ENCODE measurements at regions not wholly inside any gene's neighbourhood (a gene's known extent, or its start where the extent isn't known, plus 50 kb on each side); places are given as distances from the start of the nearest gene placed in this dataset.
"Not testable (repeated sequence)": the region's sequence is repeated elsewhere in the genome, so short reads cannot be mapped to it uniquely, and the experiment has no call there.

GRCh38 chr7:16933296-16934279, 51.8 kb upstream of the AGR3 start:
- DNase-seq, result peak; percentile 8

- DNase-seq, result peak; percentile 51
Observed at GRCh38 chr7:16934722-16935340, 53.0 kb upstream of the AGR3 start.

GRCh38 chr7:16935341-16935735, 53.6 kb upstream of the AGR3 start:
- no peak for DNase-seq

GRCh38 chr7:16936626-16937422, 55.0 kb upstream of the AGR3 start:
- DNase-seq, result no peak

- DNase-seq, result no peak
Observed at GRCh38 chr7:16939161-16939560, 57.4 kb upstream of the AGR3 start.

- no peak for DNase-seq
Observed at GRCh38 chr7:16940776-16941175, 59.0 kb upstream of the AGR3 start.

- no peak for DNase-seq
Observed at GRCh38 chr7:16942929-16943509, 61.2 kb upstream of the AGR3 start.

GRCh38 chr7:16944936-16945335, 63.2 kb upstream of the AGR3 start:
- DNase-seq, result no peak

GRCh38 chr7:16945372-16945771, 63.6 kb upstream of the AGR3 start:
- DNase-seq, result no peak

GRCh38 chr7:16948110-16948509, 66.3 kb upstream of the AGR3 start:
- DNase-seq, result not testable (repeated sequence)

- DNase-seq, result no peak
Observed at GRCh38 chr7:16951483-16952080, 69.8 kb upstream of the AGR3 start.

GRCh38 chr7:16954321-16954720, 72.5 kb upstream of the AGR3 start:
- no peak for DNase-seq

GRCh38 chr7:16958724-16959123, 76.9 kb upstream of the AGR3 start:
- no peak for DNase-seq

GRCh38 chr7:16960337-16960965, 78.7 kb upstream of the AGR3 start:
- DNase-seq, result no peak

- DNase-seq, result no peak
Observed at GRCh38 chr7:16961641-16962040, 79.9 kb upstream of the AGR3 start.

GRCh38 chr7:16963044-16963443, 81.3 kb upstream of the AGR3 start:
- DNase-seq, result no peak

GRCh38 chr7:16965697-16966096, 83.9 kb upstream of the AGR3 start:
- not testable (repeated sequence) for DNase-seq

- no peak for DNase-seq
Observed at GRCh38 chr7:16967300-16967811, 85.6 kb upstream of the AGR3 start.

GRCh38 chr7:16970732-16971482, 89.1 kb upstream of the AGR3 start:
- no peak for DNase-seq

- DNase-seq, result no peak
Observed at GRCh38 chr7:16975712-16976111, 93.9 kb upstream of the AGR3 start.

Data from activated CD4-positive, alpha-beta T cell treated with anti-CD3 and anti-CD28 coated beads for 48 hours (primary cell).